DMS153 treated with DMSO at 0.1 percent for 48 hours (cell line): ENCODE measurements at regions not wholly inside any gene's neighbourhood (a gene's known extent, or its start where the extent isn't known, plus 50 kb on each side); places are given as distances from the start of the nearest gene placed in this dataset.

Source experiments
- DNase-seq: peaks from one replicate; lab custom pipeline; 2025; ENCODE audit not compliant: unreplicated experiment; lab: John Stamatoyannopoulos, UW

- DNase-seq: no peak
Observed at GRCh38 chr9:27743490-27743889, 170.2 kb upstream of the C9orf72 start.

GRCh38 chr9:27747450-27747849 lies 174.2 kb upstream of the C9orf72 start:
- no peak for DNase-seq

- DNase-seq: no peak
Observed at GRCh38 chr9:27749838-27750237, 176.6 kb upstream of the C9orf72 start.

GRCh38 chr9:27750566-27750965 lies 177.3 kb upstream of the C9orf72 start:
- DNase-seq: no peak

GRCh38 chr9:27752069-27752468 lies 178.8 kb upstream of the C9orf72 start:
- no peak for DNase-seq

GRCh38 chr9:27755846-27756245 lies 182.6 kb upstream of the C9orf72 start:
- no peak for DNase-seq

- no peak for DNase-seq
Observed at GRCh38 chr9:27756418-27756817, 183.1 kb upstream of the C9orf72 start.

GRCh38 chr9:27763831-27764230 lies 190.6 kb upstream of the C9orf72 start:
- no peak for DNase-seq

GRCh38 chr9:27765266-27766072 lies 192.2 kb upstream of the C9orf72 start:
- DNase-seq: no peak

- DNase-seq: no peak
Observed at GRCh38 chr9:27766073-27766835, 193.0 kb upstream of the C9orf72 start.

GRCh38 chr9:27768781-27769180 lies 195.5 kb upstream of the C9orf72 start:
- no peak for DNase-seq

GRCh38 chr9:27770541-27770940 lies 197.3 kb upstream of the C9orf72 start:
- no peak for DNase-seq

- peak; percentile 24 for DNase-seq
Observed at GRCh38 chr9:27771803-27772545, 198.7 kb upstream of the C9orf72 start.

GRCh38 chr9:27784847-27785713 lies 211.8 kb upstream of the C9orf72 start:
- DNase-seq: no peak

- no peak for DNase-seq
Observed at GRCh38 chr9:27785714-27786100, 212.4 kb upstream of the C9orf72 start.

GRCh38 chr9:27787891-27788290 lies 214.6 kb upstream of the C9orf72 start:
- DNase-seq: no peak

- no peak for DNase-seq
Observed at GRCh38 chr9:27791311-27791710, 218.0 kb upstream of the C9orf72 start.

- no peak for DNase-seq
Observed at GRCh38 chr9:27792971-27793689, 219.8 kb upstream of the C9orf72 start.

GRCh38 chr9:27799326-27799725 lies 226.0 kb upstream of the C9orf72 start:
- DNase-seq: no peak

- no peak for DNase-seq
Observed at GRCh38 chr9:27800159-27800558, 226.9 kb upstream of the C9orf72 start.
